HG03521 (cell line): ENCODE measurements at regions not wholly inside any gene's neighbourhood (a gene's known extent, or its start where the extent isn't known, plus 50 kb on each side); places are given as distances from the start of the nearest gene placed in this dataset.
"Not testable (repeated sequence)": the region's sequence is repeated elsewhere in the genome, so short reads cannot be mapped to it uniquely, and the experiment has no call there.

Experiments
- ATAC-seq: cut with Tn5 transposase; IDR thresholded peaks from one replicate; pipeline ENCODE4 v1.9.1; 2021; ENCODE audit warnings: mild to moderate bottlenecking, moderate library complexity; ENCODE audit not compliant: unreplicated experiment

DNA sequence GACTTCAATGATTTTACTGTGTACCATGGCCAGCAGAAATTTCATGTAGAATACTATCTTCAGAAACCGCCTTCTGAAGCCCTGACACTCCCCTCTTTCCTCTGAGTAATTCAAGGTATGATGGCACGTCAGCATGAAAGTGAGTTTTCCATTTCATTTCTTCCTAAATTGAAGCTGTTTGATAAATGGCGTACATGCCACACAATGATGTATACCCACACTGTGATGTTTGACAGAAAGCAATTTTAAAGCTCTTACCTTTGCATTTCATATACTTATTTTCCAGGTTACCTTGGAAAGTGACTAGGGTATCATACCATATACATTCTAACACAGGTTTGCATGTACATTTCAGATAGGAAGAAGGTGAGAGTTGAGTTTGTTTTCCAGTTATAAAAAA lies 147.9 kb upstream of the LRRC3B start:
- no peak for ATAC-seq

DNA sequence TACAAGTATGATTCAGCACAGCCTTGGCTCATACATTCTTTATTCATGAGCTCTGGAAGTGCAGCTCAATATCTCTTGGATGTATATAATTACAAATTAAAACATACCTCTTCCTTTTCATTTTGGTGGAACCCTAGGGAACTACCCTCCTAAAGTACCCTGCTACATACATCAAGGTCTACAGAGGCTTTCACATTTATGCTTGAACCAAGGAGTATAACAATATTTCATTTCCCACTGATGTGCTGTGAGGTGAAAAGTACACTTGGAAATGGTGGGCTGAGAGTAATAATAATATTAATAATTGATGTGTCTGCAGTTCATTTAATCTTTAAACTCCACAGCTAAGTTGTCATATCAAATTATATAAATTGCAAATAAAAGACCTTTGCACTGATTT lies 142.2 kb upstream of the LRRC3B start:
- no peak for ATAC-seq

DNA sequence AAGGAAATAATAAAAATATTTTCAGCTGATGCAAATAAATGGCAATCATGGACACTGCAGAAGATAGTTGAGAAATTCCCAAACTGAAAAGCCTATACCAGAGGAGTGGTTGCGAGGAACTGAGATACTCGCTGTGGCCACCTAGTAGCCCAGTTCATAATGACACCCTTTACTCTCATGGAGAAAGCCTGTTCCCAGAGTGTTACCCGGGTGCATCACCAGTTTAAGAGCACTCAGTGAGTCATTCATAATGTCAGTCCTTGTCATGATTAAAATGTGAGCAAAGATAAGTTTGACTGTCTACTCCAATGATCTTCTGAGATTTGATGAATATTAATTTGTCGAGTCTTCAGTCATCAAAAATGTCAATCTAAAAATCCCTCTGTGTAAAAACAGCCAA lies 138.4 kb upstream of the LRRC3B start:
- ATAC-seq, result no peak

DNA sequence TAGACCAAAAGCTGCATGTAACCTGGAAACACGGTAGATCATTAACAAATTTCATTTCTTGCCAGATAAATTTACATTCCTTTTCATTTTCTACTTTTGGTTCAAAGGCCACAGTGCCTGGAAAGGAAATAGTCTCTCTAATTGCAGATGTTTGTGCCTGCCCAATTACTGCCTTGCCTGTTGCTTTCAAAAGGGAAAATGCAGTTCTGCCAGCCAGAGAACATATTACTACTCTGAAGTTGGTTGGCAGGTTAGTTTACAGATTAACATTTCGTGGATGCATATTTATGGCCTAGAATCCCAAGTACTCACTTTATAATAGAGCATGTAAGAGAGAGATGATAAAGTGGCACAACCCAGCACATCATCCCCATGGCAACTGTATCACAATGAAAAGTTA lies 124.3 kb upstream of the LRRC3B start:
- ATAC-seq, result no peak

DNA sequence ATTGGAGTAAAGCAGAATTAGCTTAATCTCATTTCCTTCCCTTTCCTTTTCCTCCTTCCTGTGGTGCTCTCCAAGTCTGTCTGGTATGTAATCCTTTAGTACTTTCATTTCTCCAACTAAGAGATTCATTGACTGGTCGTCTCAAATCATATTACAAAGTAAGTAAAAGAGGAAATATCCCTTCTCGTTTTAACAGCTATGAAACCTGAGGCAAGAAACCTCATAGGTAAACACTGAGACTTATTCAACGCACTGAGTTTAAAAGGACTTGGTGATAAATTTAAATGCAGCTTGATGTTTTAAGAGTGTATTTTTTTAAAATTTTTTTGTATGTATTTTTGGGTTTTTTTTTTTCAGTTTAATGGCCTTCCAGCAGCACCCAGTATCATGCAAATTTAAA lies 117.2 kb upstream of the LRRC3B start:
- ATAC-seq, result no peak

DNA sequence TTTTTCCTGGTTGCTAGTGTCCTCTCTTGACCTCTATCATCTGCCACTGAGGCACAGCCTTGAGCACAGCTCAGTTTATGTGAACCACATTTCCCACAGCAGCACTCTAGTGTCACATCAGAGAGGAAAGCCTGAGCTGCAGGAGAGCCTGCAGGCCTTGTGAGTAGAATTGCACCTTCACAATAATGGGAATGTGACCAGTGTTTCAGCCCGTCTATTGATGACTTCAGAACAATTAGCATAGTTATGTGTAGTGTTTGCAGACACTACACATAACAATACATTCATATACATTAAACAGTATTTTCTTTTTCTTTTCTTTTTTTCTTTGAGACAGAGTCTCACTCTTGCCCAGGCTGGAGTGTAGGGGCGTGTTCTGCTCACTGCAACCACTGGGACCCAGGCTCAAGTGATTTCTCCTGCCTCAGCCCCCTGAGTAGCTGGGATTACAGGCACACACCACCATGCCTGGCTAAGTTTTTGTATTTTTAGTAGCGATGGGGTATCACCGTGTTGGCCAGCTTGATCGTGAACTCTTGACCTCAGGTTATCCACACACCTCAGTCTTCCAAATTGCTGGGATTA lies 108.0 kb upstream of the LRRC3B start:
- not testable (repeated sequence) for ATAC-seq

DNA sequence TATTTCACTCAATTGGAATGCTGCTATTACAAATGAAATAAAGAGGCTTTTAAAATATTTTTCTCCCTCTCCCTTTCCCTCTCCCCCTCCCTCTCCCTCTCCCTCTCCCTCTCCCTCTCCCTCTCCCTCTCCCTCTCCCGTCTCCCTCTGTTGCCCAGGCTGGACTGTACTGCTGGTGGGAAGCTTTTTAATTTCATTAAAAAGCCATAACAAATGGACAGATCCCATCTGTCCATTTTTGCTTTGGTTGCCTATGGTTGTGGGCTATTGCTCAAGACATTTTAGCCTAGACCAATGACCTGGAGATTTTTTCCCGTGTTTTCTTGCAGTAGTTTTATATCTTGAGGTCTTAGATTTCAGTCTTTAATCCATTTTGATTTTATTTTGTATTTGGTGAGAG lies 107.2 kb upstream of the LRRC3B start:
- no peak for ATAC-seq

DNA sequence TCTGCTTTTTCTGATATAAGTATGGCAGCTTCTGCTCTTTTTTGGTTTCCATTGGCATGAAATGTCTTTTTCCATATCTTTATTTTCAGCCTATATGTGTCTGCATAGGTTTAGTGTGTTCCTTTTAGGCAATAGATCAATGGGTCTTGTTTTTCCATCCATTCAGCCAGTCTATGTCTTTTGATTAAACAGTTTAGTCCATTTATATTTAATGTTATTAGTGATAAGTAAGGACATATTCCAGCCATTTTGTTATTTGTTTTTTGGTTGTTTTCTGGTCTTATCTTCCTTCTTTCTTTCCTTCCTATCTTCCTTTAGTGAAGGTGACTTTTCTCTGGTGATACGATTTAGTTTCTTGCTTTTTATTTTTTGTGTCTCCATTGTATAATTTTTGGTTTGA lies 101.3 kb upstream of the LRRC3B start:
- ATAC-seq, result no peak

DNA sequence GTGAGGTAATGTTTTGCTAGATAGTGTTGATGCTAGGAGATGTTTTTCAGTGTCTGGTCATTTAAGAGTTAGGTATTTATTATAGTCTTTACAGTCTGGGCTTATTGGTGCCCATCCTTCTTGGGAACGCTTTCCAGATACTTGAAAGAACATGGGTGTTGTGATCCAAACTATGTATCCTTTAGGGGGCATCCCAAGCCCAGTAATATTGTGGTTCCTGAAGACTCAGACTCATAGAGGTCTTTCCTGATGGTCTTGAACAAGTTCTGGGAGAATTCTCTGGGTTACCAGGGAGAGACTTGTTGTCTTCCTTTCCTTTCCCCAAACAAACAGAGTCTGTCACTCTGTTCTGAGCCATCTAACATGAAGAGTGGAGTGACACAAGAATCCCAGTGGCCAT lies 99.7 kb upstream of the LRRC3B start:
- ATAC-seq, result no peak

DNA sequence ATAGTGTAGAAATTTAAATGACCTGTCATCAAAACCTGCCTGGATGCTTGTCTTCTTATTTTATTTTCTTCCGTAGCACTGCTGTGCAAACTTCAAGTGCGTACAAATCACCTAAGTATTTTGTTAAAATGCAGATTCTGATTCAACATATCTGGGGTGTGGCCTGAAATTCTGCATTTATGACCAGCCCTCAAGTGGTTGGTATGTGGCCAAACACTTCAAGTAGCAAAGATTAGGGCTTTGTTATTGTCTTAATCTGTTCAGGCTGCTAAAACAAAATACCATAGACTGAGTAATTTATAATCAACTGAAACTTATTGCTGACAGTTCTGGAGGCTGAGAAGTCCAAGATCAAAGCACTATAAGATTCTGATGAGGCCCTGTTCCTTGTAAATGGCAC lies 97.6 kb upstream of the LRRC3B start:
- no peak for ATAC-seq

DNA sequence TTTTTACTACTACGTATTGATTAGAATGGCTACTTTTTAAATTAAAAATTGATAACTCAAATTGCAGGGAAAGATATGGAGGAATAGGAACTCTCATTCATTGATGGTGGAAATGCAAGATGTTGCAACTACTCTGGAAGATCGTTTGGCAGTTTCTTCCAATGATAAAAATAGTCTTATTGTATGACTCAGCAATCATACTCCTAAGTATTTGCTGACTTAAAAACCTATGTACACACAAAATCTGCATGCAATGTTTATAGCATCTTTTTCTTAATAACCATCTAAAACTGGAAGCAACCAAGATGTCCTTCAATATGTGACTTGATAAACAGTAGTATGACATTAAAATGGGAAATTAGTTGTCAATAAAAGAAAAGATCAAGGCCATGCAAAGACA lies 87.4 kb upstream of the LRRC3B start:
- no peak for ATAC-seq

DNA sequence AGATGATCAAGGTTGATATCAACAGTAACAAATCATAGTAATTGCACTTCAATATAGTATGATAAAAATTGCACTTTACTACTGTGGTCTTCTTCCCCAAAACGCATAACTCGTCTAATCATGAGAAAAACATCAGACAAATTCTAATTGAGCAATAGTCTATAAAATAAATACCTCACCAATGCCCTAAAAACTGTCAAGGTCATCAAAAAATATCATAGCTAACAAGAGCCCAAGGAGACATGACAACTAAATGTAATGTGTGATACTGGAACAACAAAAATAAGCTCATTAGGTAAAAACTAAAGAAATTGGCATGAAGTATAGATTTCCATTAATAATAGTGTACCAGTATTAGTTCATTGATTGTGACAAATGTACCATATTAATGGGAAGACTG lies 85.6 kb upstream of the LRRC3B start:
- ATAC-seq, result no peak

DNA sequence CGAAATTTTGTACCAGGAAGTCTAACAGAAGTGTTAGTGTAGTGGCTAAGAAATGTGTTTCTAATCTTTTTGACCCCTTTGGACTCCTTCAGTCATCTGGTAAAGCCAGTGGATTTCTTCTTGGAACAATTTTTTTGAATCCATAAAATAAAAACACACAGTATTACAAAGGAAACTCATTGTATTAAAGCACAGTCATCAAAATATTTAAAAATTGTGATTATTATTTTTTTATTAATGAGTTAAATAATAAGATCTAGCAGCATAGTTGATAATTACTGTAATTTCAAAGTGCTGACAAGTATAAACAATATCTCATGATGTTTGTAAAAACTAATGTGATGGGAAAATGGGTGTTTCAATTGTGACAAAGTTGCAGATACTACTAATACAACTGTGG lies 72.2 kb upstream of the LRRC3B start:
- no peak for ATAC-seq

DNA sequence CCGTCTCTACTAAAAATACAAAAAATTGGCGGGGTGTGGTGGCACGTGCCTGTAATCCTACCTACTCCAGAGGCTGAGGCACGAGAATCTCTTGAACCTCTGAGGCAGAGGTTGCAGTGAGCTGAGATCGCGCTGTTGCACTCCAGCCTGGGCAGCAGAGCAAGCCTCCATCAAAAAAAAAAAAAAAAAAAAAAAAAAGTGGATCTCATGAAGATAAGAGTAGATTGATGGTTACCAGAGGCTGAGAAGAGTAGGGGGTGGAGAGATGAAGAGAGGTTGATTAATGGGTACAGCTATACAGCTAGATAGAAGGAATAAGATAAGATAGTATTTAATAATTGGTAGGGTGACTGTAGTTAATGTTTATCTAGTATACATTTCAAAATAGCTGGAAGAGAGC lies 65.9 kb upstream of the LRRC3B start:
- no peak for ATAC-seq

DNA sequence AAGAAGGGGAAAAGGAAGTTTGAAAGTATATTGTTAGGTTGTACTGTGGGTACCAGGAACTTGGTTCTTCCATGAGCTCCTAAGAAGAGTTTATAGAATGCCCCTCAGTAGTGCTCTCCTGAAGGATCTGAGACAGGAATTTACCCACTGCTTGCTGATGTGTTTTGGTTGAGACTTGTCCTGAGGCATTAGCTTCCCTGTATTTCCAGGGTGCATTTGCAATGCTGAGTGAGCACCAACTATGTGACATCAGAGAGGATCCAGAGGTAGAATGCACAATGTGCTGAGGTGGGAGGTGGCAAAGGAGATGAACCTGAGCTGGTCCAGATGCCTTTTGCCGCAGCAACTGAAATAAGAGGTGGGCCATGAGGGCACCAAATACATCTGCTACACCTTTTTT lies 64.3 kb upstream of the LRRC3B start:
- ATAC-seq, result no peak

DNA sequence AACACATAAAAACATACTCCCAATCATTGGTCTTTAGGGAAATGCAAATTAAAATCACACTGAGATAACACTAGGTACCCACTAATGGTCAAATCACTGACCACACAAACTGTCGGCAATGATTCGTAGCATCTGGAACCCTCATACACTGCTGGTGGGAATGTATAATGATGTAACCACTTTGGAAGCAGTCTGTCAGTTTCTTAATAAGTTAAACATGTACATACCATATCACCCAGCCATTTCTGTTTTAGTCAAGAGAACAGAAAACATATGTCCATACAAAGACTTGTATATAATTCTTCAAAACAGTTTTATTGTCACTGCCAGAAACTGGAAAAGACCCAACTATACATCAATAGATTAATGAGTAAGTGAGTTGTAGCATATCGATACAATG lies 63.3 kb upstream of the LRRC3B start:
- no peak for ATAC-seq

DNA sequence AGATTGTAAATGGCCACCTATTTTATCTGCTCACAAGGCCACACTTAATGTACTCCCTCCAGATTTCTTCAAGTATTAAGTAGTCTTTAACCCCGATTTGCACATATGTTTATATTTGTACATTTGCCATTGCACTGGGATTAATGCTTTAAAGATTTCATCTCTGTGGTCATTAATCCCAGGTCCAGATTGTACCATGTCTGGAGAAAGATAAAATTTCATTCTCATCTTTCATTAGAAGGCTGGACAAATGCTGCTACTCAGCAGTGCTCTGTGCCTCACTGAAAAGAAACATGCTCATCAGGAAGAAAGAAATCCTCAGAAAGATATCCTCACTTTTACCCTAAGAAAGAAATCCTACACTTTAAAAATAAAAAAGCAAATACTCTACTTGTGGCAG lies 62.5 kb upstream of the LRRC3B start:
- ATAC-seq, result no peak

DNA sequence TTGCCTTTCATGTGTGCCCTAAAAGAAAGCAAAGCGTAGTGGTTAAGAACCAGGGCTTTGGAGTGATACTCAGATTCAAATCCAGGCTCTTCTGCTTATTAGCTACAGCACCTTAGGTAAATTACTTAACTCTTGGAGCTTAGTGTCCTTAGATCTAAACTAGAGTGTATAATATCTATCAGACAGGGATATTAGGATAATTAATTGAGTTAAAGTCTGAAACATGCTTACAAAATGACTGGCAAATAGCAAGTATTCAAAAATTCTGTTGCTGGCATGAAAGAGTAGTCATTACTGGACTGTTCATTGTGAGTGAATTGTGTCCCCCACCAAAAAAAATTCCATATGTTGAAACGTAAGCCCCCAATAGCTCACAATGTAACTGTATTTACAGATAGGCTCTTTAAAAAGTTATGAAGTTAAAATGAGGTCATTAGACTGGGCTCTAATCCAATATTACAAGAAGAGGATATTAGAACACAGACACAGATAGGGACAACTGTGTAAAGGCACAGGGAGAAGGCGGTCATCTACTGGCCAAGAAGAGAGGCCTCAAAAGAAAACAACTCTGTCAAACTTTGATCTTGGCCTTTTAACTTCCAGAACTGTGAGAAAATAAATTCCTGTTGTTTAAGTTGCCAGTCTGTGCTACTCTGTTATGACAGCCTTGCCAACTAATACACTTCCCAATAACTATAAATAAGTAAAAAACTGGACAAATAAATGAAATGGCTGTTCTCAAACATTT lies 60.4 kb upstream of the LRRC3B start:
- ATAC-seq, result no peak
